ENCODE measurements at regions not wholly inside any gene's neighbourhood (a gene's known extent, or its start where the extent isn't known, plus 50 kb on each side); places are given as distances from the start of the nearest gene placed in this dataset.
"Not testable (repeated sequence)": the region's sequence is repeated elsewhere in the genome, so short reads cannot be mapped to it uniquely, and the experiment has no call there.

DNA sequence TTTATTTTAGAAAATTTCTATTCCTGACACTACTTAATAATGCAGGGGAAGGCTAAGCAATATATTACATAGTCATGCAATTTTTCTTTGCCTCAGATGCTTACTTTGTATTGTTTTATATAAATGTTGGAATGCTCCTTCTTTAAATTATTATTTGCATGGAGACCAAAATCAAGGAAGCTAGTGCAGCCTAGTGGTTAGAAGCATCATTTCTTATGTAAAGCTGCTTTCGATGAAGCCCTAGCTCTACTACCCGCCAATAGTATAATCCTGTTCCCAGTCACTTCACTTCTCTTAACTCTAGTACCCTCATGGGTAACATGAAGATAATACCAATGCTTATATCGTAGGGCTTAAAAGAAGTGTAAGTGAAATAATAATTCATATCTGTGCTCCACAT is 198.9 kb downstream of the LRATD1 start:
- DNase-seq, result no peak

DNA sequence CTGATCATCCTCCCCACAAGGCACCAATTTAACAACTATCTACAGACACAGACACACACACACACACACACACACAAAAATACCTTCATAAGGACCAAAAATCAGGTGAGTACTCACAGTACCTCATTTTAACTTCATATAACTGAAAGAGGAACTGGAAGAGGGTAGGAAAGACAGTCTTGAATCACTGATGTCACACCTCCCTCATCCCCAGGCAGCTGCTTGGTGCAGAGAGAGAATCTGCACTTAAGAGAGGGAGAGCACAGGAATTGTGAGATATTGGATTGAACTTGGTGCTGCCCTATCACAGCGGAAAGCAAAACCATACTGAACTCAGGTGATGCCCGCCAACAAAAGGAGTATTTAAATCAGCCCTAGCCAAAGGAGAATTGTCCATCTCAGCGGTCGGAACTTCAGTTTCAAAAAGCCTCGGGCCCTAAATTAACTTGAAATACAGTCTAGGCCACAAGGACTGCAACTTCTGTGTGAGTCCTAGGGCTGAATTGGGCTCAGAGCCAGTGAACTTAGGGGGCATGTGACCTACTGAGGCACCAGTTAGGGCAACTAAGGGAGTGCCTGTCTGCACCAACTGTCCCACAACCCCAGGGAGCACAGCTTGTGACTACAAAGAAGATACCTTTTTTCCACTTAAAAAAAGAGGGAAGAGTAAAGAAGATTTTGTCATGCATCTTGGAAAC is 211.1 kb downstream of the LRATD1 start:
- no peak for DNase-seq

DNA sequence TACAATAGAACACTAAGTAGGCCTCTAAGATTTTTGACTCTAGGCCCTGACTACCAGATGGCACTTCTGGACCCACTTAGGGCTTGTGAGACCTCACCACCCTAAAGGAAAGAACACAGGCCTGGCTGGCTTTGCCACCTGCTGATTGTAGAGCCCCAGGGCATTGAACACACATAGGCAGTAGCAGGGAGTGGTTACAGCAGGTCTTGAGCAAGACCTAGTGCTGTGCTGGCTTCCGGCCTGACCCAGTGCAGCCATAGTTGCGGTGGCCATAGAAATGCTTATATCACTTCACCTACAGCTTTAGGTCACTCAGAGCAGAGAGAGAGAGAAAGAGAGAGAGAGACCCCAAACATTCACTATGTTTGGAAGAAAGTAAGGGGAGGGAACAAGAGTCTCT is 223.2 kb downstream of the LRATD1 start:
- no peak for DNase-seq

DNA sequence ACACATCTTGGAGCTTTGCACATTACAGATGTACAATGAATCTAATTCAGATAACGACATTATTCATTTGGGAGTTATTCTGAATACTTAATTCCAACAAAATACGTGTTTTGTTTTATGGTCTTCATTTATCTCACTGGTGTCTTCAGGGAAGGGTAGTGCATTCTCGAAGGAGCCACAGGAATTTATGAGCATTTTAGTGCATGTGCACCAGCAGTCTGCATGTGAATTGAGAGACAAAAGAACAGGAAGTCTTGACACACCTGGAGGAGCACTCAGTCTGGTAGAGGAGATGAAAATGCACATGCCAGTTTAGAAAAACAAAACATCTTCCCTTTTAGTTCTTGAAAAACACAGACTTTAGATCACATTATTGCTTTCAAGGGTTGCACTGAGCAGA is 228.7 kb downstream of the LRATD1 start:
- no peak for DNase-seq

DNA sequence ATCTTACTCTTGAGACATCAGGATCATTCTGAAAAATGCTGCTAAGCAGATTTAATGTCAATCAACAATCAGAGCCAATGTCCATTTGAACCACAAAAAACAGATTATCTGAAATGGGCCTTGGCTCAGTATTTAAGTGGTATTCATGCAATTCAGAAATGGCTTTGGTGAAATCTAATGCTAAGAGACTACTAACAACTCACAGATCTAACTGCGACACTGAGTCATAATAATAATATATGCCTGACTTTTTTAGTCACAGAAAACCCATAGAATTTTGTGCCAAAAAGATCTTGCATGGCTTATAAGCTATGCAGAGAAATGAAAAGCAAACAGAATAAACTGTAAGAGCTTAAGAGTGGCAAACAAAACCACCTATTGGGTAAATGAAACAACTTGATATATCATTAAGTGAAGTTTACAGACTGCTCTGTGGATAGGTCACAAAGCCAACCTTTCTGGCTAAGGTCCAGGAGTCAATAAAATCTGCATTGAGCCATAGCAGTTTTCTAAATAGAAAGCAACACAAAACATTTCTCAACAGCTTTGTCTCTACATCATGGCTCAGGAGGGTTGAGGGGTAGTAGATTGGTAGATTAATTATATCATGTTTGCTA is 234.3 kb downstream of the LRATD1 start:
- peak; percentile 27 to 33 for DNase-seq

DNA sequence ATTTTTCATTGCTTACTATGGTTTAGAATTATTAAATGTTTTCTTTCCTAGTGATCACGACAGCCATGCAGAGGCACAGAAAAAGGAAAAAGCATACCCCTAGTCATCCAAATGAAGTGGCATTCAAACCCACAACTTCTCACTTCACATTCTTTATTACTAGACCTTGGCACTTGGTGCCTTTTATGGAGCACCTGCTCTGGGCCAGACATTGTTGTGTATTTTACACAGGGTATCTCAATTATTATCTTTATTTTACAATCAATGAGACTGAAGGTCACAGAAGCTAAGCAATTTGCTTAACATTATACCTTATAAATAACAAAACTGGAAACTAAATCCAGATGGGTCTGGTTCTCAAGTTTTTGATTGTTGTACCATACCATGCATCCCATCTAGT is 235.3 kb downstream of the LRATD1 start:
- DNase-seq, result no peak

DNA sequence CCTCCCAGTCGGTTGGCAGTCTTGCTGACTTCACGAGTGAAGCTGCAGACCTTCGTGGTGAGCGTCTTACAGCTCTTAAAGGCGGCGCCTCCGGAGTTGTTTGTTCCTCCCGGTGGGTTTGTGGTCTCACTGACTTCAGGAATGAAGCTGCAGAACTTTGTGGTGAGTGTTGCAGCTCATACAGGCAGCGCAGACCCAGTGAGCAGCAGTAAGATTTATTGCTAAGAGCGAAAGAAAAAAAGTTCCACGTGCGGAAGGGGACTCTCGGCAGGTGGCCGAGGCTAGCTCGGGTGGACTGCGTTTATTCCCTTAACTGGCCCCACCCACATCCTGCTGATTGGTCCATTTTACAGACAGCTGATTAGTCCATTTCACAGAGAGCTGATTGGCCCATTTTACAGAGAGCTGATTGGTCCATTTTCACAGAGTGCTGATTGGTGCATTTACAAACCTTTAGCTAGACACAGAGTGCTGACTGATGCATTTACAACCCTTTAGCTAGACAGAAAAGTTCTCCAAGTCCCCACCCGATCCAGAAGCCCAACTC is 240.3 kb downstream of the LRATD1 start:
- DNase-seq, result no peak

DNA sequence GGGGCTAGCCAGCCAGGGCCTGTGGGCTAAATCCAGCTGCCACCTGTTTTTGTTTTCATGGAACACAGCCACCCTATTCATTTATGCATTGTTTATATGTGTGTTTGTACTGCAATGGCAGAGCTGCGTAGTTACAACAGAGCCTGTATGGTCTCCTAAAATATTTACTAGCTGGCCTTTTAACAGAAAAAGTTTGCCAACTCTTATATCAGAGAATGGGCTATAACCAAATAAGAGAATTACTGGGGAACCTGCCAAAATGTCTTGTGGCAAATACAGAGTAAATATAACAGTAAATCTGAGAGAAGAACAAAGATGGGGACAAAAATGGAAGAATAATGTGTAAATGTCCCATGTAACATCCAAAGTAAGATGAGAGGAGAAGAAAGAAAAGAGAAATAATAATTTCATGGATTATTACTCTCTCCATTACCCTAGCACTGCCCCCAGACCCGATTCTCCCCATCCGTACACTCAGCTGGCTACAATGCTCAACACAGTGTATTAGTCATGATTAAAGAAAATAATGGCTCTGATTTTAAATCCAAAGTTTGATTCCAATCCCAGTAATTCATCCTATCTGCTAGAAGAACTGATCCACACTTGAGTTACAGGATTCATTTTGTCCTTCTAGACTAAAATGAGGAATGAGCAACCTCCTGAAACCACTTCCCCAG is 249.3 kb downstream of the LRATD1 start:
- DNase-seq, result no peak

DNA sequence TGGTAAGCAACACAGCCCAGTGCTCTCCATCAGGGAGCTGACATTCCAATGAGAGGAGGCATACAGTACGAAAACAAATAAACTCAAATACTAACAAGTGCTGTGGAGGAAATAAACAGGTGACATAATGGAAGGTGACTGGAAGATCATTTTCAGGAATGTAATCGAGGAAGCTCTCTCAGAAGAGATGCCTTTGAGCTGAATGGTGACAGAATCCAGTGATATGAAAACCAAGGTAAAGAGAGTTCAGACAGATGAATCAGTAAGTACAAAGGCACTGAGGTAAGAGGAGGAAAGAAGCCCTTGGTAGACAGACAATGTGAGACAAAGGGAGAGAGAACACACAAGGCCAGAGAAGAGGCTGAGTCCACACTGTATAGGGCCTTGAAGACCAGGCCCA is 252.1 kb downstream of the LRATD1 start:
- DNase-seq, result no peak

DNA sequence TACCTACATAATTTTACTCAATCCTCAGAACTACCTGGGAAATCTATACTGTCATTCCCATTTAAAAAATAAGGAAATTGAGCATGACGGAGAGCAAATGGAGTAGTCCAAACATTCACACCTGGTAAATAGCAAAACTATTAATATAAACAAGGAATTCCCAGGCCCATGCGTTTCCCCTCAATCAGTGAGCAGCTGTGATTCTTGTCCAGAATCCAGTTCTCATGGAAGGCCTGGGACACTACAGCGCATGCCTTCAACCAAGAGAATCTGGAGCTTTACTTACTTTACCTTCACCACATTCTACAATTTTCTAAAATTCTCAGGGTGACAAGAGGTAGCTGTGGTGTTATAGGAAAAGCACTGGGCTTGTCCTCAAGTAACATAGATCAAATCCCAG is 259.0 kb downstream of the LRATD1 start:
- no peak for DNase-seq

DNA sequence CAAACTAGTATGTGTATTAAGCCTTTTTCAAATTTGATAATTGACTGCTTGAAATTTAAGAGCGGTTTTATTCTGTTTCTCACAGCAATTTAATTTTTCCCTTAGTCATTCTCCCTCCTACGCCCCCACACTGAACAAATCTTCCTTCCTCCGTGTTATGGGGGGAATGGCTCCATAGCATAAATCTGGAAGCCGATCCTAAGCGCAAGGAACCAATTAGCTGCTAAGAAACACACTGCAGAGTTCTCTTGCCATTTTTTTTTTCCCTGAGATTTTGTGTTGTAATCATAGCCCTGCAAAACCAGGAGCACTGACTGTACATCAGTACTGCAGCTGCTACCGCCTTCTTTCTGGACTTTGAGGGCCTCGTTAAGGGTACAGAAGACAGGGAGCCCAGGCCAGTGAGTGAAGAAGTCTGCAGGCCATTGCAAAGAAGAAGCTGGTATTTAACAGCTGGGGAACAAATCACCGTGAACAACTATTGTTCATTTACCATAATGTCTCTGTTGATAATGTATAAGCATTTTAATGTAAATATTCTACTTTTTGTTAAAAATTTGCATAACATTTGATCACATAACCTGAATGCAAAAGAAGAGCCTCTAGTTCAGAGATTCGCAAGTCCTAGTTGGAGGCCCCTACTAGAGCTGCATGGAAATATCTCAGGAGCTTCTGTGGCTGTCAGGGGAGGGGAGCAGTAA is 264.0 kb downstream of the LRATD1 start:
- no peak for DNase-seq

DNA sequence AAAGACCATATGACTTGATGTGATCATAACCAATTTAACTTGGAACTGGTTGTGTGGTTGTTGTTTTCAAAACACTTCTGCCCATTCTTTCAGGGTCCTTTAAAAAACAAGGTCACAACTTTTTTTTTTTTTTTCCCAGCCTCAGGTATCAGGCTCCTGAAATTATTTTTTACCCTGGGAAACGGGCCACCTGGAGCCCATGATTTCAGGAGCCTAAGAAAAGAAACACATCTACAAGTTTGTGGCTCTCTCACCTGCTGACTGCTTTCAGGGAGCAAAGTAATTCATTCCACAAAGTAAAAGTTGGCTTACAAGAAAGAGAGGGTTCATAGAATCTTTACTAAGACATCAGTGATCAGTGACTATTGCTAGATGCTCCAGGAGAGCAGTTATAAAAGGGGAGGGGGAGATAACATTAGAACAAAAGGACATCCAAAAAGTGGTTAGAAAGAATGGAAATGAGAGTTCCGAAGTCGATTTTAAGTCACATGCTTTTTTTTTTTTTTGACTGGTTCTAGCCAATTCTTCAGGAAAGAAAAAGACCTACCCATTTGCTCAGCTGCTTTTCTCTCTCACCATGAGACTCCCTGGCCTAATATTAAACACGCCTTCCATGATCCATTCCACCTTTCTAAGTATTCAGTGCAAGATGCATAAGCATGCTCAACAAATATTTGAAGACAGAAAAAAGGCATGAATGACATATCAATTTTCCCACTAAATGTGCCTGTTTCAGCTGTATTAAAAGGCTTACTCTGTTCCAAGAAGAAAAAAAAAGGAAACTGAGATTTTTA is 267.3 kb downstream of the LRATD1 start:
- DNase-seq, result no peak

DNA sequence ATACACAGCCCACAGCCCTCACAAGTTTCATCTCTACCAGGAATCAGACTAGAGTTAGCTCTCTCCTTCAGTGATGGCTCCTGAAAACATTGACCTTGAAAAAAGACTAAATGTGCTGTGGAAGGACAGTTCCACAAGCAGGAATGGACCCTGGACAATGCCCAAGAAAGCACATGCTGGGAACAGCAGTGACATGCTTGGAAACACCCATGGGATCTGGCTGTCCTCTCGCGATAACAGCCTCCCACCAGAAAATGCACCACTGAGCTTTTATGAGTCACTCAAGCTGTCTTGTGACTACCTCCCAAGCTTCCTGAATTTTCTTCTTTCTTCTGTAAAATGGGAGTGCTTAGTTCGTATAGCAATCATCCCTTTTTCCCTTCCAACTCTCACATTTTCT is 269.2 kb downstream of the LRATD1 start:
- no peak for DNase-seq

DNA sequence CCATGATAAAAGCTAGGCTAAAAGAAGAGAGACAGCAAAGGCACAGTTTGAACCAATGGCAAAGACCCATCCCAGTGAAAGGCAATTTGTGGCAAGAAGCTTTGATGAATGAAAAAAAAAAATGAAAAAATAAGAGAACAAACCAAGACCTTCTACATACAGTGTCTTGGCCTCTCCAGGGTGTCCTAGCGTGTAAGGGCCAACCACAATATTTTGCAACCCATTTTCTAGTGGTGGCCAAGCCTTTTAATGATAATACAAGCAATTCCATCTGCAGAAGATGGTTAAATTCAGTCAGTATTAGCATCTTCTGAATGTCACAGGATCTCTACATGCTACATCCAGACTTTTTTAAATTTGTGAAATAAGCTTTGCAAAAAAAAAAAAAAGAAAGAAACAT is 270.4 kb downstream of the LRATD1 start:
- DNase-seq, result no peak

DNA sequence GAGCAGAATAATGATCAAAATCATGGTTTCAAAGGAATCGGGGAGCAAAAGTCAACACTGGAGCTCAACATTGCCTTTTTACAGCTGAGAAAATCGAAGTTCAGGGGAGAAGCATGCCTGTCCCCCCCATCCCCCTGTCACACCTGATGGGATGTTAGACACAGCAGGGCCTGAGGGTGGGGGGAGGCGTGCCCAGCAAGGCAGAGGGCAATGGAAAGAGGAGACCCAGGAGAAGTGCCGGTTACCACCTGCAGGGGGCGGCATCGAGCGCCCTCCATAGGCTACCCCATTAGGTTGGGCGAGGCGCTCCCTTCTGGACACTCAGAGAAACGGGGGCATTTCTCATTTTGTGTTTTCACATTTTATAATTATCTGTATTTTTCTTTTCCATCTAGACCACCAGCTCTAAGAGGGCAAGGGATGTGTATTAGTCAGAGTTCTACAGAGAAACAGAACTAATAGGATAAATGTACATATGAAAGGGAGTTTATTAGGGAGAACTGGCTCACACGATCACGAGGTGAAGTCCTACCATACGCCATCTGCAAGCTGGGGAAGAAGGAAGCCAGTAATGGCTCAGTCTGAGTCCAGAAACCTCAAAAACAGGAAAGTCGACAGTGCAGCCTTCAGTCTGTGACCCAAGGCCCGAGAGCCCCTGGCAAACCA is 271.3 kb downstream of the LRATD1 start:
- peak; percentile 14 to 16 for DNase-seq

DNA sequence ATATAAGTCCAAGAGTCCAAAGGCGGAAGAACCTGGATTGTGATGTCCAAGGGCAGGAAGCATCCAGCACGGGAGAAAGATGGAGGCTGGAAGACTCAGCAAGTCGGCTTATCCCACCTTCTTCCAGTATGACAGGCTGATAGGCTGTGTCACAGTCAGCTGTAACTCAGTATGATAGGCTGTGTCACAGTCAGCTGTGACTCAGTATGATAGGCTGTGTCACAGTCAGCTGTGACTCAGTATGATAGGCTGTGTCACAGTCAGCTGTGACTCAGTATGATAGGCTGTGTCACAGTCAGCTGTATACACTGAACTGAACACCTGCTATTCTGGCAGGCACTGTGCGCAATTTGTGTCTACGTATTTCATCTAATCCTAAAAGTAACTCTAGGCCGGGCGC is 271.9 kb downstream of the LRATD1 start:
- not testable (repeated sequence) for DNase-seq

DNA sequence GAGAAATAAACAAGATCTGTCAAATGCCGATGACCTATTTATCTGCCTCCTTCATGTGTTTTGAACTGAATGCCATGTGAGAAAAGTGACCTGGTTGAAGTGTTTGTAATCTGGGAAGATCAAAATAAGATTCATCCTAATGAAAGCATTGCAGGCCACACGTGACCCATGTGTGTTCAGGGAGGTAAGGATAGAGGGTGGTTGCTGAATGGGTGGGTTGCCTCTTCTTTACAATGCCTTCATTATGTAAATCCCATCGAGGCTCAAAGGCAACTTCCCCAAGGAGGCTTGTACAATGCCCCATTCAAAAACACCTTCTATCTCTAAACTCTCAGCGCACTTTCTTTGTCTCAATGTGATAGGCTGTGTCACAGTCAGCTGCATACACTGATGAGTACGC is 273.1 kb downstream of the LRATD1 start:
- no peak for DNase-seq

DNA sequence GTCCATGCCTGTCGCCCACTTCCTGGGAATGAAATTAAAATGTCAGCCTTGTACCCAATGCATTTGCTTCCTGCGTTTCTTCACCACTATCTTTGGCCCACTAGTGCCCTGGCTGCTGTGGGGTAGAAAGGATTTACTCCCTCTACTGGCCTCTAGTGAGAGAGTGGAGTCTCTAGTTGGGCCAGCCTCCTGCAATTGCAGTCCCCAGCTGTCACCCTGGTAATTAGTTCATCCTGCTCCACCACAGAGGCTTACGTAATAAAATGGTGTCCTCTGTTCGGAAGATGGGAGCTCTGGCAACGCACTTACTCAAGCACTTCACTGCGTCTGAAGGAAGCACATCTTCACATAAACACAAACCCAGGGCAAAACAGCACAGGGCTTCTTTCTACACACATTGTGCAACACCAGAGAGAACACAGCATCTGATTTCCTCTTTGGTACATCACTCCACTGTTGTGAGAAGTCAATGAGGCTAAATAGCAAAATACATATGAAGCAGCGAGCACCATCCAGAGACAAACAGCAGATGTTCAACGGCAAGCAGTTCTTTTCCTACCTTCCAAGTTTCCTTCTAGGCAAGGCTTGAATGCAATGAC is 274.6 kb downstream of the LRATD1 start:
- DNase-seq, result no peak

DNA sequence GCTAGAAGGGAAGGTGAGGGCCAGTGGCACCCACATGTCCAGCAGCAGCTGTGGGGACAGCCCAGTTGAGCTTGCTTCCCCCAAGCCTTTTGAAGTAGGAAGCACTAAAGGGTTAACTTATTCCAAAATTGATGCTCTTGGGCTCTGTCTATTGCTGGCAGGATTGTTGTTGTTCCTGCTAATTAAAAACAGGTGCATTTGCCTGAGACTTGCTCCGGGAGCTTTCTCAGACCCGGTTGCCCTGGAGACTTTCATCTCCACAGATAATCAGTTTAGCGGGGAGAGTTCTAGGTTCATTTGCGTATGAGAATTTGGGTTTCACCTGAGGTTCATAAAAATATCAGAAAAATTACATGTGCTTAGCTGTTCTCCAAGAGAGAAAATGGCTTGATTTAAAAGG is 277.3 kb downstream of the LRATD1 start:
- DNase-seq, result no peak

DNA sequence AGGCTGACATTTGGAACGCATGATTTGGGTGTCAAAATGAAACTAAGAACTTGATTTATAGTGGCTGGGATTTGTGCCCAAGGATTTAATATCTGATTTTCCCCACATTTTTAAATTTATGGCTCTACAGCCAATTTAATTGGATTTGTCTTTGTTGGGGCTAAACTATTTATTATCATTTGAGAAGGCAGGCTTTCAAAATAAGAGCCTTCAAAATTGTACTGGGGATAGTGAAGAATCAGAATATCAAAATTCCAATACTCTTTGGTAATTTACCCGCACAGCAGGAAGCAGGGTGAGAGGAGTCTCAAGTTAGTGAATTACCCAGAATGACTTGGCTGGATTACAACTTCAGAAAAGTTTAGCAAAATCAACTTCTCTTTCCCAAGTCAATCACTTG is 278.1 kb downstream of the LRATD1 start:
- no peak for DNase-seq

DNA sequence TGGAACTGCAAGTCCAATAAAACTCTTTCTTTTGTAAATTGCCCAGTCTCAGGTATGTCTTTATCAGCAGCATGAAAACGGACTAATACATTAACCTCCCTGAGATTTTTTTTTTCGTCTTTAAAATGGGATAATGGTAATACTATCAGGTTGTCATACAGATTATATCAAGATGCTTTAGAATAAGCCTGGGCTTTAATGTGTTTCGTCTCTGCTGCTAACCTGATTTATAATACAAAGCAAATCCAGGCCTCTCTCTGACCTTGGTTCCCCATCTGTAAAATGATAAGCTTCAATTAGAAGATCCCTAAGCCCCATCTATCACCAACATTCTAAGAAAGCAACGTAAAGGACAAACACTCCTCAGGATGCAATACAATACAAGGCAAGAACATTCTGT is 283.5 kb downstream of the LRATD1 start:
- no peak for DNase-seq
